ENCODE measurements at regions not wholly inside any gene's neighbourhood (a gene's known extent, or its start where the extent isn't known, plus 50 kb on each side); places are given as distances from the start of the nearest gene placed in this dataset.

- TF ChIP-seq CTCF (IDR thresholded peaks at IDR 0.05) (no peak), POLR2AphosphoS5 (IDR thresholded peaks at IDR 0.05; ENCODE audit: low read depth, low read length) (no peak), REST (IDR thresholded peaks at IDR 0.05; ENCODE audit: insufficient read depth in 1 of 2, low read depth in 2 of 2, low read length in 1 of 2) (no peak), SIN3A (IDR thresholded peaks at IDR 0.05; ENCODE audit: borderline replicate concordance, insufficient read depth, low read depth, low read length) (no peak)
These were observed 238.4 kb downstream of the NR2F1-AS1 start for GRCh38 chr5:93342563-93343061.
